ENCODE measurements at regions not wholly inside any gene's neighbourhood (a gene's known extent, or its start where the extent isn't known, plus 50 kb on each side); places are given as distances from the start of the nearest gene placed in this dataset.
A peak's percentile ranks its signal among the peaks of the same experiment; 100 is the strongest.

DNA sequence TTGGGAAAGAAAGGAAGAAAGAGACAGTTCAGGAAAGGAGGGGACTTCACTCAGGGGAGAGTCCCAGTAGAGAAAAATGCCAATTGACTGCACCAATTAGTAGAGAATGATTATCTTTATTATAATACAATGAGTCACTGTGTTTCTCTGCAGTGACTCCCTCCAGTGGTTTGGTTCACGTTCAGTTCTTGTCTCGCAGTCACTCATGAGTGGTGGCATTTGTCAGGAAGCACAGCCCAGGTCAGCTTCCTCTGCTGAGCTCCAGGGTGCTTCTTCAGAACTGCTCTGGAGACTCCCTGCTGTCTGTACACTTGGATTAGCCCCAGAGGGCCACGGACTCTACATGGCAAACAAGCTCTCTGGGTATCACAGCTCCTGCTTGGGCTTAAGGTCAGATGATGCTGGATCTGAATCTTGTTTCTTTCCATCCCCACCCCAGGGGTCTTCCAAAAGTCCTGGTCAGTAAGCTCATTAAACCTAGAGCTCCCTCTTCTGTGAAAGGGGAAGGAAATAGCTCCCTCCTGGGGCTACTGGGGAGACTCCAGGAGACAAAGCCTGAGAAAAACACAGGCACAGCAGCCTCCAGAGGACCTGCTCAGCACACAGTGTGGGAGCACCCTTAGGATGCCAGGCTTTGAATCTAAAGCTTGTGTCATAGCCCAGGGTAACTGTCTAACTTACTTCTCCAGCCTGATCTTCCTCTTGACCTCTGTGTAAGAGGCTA lies 619.0 kb downstream of the AJAP1 start:
- DNase-seq = no peak

DNA sequence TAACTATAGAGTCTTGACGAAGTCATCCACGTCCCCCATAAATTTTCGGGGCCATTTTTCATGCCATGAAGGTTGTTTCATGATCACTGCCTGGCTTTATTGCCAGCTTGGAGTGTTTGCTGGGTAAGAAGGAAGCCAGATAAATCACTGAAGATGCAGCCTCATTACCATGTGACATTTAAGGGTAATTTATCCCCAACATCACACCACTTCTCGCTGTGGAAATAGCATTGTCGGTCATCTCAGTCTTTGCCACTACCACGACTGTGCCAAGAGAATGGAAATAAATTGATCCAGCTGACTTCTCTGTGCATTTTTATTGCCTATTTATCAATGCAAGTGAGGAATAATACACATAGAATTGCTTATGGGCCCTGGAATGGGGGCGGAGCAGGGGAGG lies 617.9 kb downstream of the AJAP1 start:
- Histone ChIP-seq H3K9me3 (replicated peaks; ENCODE audit: control insufficient read depth, low read depth, low read length) (no peaks in the 10 kb centered on the region), H3K27me3 (ENCODE audit: control insufficient read depth, insufficient read depth, low read length) (peaks cover 15% of the 10 kb centered on the region), H3K27ac (ENCODE audit: low read length) (no peak overlapping the region), H3K4me3 (ENCODE audit: low read length) (no peak overlapping the region), H3K36me3 (ENCODE audit: control insufficient read depth, insufficient read depth, low read length) (no peaks in the 10 kb centered on the region), H3K4me1 (ENCODE audit: control insufficient read depth, insufficient read depth, low read length) (no peaks in the 10 kb centered on the region)
- no peak for DNase-seq
- WGBS (ENCODE audit: insufficient coverage) = 87% methylated on average over 5 of the region's 7 CpGs

More for the DNA sequence above, 619.0 kb downstream of the AJAP1 start:
- Histone ChIP-seq H3K27ac (ENCODE audit: low read length) (no peak overlapping the region), H3K36me3 (ENCODE audit: control insufficient read depth, insufficient read depth, low read length) (no peaks in the 10 kb centered on the region), H3K27me3 (ENCODE audit: control insufficient read depth, insufficient read depth, low read length) (peaks cover 13% of the 10 kb centered on the region), H3K4me3 (ENCODE audit: low read length) (no peak overlapping the region), H3K4me1 (ENCODE audit: control insufficient read depth, insufficient read depth, low read length) (no peaks in the 10 kb centered on the region), H3K9me3 (replicated peaks; ENCODE audit: control insufficient read depth, low read depth, low read length) (no peaks in the 10 kb centered on the region)
- 50% methylated on average over 2 of the region's 3 CpGs for WGBS (ENCODE audit: insufficient coverage)

DNA sequence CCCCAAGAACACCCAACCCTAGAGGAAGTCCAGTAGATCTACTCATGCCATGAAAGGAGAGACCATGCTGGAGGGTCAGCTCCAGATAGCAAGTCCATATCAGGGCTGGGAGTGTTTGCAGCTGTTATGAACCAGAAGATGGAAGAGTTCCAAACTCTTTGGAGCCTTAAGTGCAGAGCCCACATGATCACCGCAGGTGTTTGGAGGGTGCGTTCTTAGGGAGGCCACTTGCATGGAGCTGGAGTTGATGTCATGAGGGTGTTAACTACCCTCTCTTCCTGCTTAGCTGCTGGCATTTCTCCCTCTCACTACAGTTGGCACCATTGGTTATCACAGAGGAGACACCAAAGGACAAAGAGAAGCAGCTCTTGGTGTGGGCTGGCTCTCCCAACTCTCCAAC lies 616.9 kb downstream of the AJAP1 start:
- Histone ChIP-seq H3K4me3 (ENCODE audit: low read length) (no peak overlapping the region), H3K27ac (ENCODE audit: low read length) (no peak overlapping the region), H3K36me3 (ENCODE audit: control insufficient read depth, insufficient read depth, low read length) (no peaks in the 10 kb centered on the region), H3K9me3 (replicated peaks; ENCODE audit: control insufficient read depth, low read depth, low read length) (no peaks in the 10 kb centered on the region), H3K4me1 (ENCODE audit: control insufficient read depth, insufficient read depth, low read length) (no peaks in the 10 kb centered on the region), H3K27me3 (ENCODE audit: control insufficient read depth, insufficient read depth, low read length) (peaks cover 17% of the 10 kb centered on the region)
- DNase-seq = peak; percentile 20
- no CpG with 5 or more reads among the region's 2 CpGs for whole genome bisulfite sequencing (ENCODE audit: insufficient coverage)

DNA sequence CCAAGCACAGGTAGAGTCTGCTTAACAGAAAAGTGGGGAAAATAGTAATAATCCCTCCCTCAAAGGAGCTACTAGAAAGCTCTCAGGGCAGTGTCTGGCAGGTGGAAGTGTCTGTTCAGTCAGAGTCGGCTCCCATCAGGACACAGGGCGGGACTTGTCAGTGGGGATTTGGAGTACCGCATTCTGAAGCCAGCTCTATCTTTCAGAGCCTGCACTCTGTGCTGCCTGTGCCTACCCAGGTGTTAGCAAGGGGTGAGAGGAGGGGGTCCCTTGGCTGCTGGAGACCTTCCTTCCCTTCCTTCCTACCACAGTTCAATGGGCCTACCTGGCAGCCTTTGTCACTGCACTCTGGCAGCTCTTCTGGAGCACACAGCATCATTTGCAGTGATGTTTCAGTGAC lies 615.5 kb downstream of the AJAP1 start:
- WGBS (ENCODE audit: insufficient coverage) = 94% methylated on average over 3 of the region's 3 CpGs
- no peaks in the 10 kb centered on the region for H3K4me1 ChIP-seq (ENCODE audit: control insufficient read depth, insufficient read depth, low read length)
- no peak for DNase-seq
- no peaks in the 10 kb centered on the region for H3K9me3 ChIP-seq (replicated peaks; ENCODE audit: control insufficient read depth, low read depth, low read length)
- H3K4me3 ChIP-seq (ENCODE audit: low read length) = no peak overlapping the region
- H3K27me3 ChIP-seq (ENCODE audit: control insufficient read depth, insufficient read depth, low read length) = peaks cover 17% of the 10 kb centered on the region
- H3K36me3 ChIP-seq (ENCODE audit: control insufficient read depth, insufficient read depth, low read length) = no peaks in the 10 kb centered on the region
- no peak overlapping the region for H3K27ac ChIP-seq (ENCODE audit: low read length)

DNA sequence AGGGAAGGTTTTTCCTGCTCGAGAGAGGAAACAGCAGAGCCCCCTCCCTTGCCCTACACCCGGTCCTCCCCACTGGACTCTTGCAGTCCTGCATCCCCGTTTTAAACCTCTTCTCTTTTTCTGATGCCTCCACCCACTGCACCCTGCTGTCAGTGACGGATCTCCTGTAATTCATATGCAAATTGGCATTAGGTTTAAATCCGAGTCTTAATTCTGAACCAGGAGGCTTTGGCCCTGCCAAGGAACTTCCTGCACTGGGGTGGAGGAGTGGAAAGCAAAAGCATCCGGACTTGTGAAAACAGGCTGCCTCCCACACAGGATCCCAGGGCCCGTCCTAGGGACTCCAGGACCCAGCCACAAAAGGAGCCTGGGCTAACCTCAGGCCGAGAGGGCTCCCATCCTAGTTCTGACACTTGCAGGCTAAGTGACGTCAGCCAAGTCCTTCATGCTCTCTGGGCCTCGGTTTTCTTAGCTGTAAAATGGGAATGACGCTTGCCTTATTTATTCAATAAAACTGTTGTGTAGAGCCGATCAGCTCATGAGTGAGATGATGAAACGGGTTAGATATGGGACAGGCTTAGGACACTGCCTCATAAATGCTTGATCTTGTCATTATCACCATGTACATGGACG lies 613.3 kb downstream of the AJAP1 start:
- H3K36me3 ChIP-seq (ENCODE audit: control insufficient read depth, insufficient read depth, low read length) = no peaks in the 10 kb centered on the region
- no peaks in the 10 kb centered on the region for H3K4me1 ChIP-seq (ENCODE audit: control insufficient read depth, insufficient read depth, low read length)
- peaks cover 12% of the 10 kb centered on the region for H3K27me3 ChIP-seq (ENCODE audit: control insufficient read depth, insufficient read depth, low read length)
- no peak overlapping the region for H3K4me3 ChIP-seq (ENCODE audit: low read length)
- H3K27ac ChIP-seq (ENCODE audit: low read length) = no peak overlapping the region
- no peak for DNase-seq
- WGBS (ENCODE audit: insufficient coverage) = 44% methylated on average over 11 of the region's 14 CpGs
- H3K9me3 ChIP-seq (replicated peaks; ENCODE audit: control insufficient read depth, low read depth, low read length) = no peaks in the 10 kb centered on the region

DNA sequence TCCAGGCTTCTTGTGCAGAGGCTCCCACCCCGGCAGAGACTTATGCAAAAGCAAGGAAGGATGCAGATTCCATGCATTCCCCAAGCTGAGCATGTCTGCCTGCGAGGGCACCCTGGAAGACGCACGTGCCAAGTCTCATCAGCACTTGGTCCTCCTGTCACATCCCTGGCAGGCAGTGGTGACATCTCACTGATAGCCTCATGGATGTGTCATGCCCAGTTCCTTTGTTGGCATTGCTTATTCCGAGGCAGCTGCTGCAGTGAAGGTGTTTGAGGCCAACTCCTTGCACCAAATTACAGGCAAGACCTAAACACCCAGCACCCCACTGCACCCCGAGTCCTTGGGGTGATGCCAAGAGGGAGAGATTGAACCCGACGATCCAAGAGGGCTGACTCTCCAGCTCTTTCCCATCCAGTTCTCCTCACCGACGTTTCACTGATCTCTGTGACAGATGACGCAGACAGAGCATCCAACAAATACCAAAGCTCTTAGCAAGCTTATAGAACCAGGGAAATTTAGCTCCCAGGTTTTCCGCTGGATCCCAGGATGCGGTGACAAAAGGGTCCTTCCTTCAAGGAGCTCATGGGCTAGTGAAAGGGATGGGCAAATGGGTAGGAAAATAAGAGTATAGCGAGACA lies 611.1 kb downstream of the AJAP1 start:
- WGBS (ENCODE audit: insufficient coverage) = 75% methylated on average over 9 of the region's 14 CpGs
- Histone ChIP-seq H3K4me3 (ENCODE audit: low read length) (no peak overlapping the region), H3K27me3 (ENCODE audit: control insufficient read depth, insufficient read depth, low read length) (peaks cover 12% of the 10 kb centered on the region), H3K27ac (ENCODE audit: low read length) (no peak overlapping the region), H3K36me3 (ENCODE audit: control insufficient read depth, insufficient read depth, low read length) (no peaks in the 10 kb centered on the region), H3K4me1 (ENCODE audit: control insufficient read depth, insufficient read depth, low read length) (no peaks in the 10 kb centered on the region), H3K9me3 (replicated peaks; ENCODE audit: control insufficient read depth, low read depth, low read length) (no peaks in the 10 kb centered on the region)
- DNase-seq = no peak

DNA sequence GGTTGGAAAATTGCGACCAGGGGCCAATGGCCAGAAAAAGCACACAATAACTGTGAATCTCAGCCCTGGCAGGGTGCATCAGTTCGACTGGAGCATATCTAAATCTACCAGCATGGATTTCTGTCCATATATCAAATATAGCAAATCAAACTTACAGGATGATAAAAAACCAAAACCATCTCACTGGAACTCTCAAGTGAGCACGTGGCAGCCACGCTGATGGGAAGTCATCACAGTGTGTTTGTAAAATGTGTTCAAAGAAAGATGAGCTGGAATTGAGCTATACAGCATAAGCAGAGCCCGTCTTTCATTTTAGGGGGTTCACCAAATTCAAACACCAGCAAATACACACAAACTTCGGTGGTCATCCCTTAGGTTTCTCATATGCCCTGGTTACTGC lies 610.1 kb downstream of the AJAP1 start:
- Histone ChIP-seq H3K36me3 (ENCODE audit: control insufficient read depth, insufficient read depth, low read length) (no peaks in the 10 kb centered on the region), H3K27ac (ENCODE audit: low read length) (no peak overlapping the region), H3K4me1 (ENCODE audit: control insufficient read depth, insufficient read depth, low read length) (no peaks in the 10 kb centered on the region), H3K9me3 (replicated peaks; ENCODE audit: control insufficient read depth, low read depth, low read length) (no peaks in the 10 kb centered on the region), H3K4me3 (ENCODE audit: low read length) (no peak overlapping the region), H3K27me3 (ENCODE audit: control insufficient read depth, insufficient read depth, low read length) (peaks cover 12% of the 10 kb centered on the region)
- DNase-seq = no peak
- WGBS (ENCODE audit: insufficient coverage) = no CpG with 5 or more reads among the region's 6 CpGs

DNA sequence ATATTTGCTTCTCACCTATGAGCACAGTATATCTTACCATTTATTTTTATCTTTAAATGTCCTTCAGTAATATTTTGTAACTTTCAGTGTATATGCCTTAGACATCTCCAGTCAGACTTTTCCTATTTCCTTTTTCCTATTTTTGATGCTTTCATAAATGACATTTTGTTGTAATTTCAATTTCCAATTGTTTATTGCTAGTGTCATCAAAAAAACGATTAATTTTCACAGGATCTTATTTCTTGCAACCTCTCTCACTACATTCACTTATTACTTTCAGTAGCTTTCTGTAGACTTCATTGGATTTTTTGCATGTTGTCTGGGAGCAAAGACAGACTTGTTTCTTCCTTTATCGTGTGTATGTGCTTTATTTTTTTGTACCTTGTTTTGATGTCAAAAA lies 602.4 kb downstream of the AJAP1 start:
- H3K27ac ChIP-seq (ENCODE audit: low read length) = no peak overlapping the region
- H3K4me3 ChIP-seq (ENCODE audit: low read length) = no peak overlapping the region
- no peak for DNase-seq
- no peaks in the 10 kb centered on the region for H3K27me3 ChIP-seq (ENCODE audit: control insufficient read depth, insufficient read depth, low read length)
- no peaks in the 10 kb centered on the region for H3K36me3 ChIP-seq (ENCODE audit: control insufficient read depth, insufficient read depth, low read length)
- H3K4me1 ChIP-seq (ENCODE audit: control insufficient read depth, insufficient read depth, low read length) = no peaks in the 10 kb centered on the region
- WGBS (ENCODE audit: insufficient coverage) = no CpG with 5 or more reads among the region's 2 CpGs
- H3K9me3 ChIP-seq (replicated peaks; ENCODE audit: control insufficient read depth, low read depth, low read length) = no peaks in the 10 kb centered on the region

DNA sequence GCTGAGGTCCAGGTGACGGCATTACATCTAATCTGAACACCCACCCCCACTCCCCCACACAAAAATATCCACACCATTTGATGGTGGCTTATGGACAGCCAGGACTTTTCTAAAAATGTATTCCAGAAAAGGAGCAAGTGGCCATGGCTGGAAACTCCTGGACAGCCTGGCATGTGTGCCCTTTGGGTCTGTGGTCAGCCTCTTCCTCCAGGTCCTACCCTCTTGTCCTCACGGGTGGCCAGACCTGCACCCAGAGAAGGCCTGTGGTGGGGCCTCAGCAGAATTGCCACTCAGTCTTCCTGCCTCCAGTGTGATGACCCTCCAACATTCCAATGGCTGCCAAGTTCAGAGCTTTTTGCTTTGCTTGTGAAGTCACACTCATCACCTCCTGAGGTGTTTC lies 600.6 kb downstream of the AJAP1 start:
- Histone ChIP-seq H3K27me3 (ENCODE audit: control insufficient read depth, insufficient read depth, low read length) (no peaks in the 10 kb centered on the region), H3K36me3 (ENCODE audit: control insufficient read depth, insufficient read depth, low read length) (no peaks in the 10 kb centered on the region), H3K4me1 (ENCODE audit: control insufficient read depth, insufficient read depth, low read length) (no peaks in the 10 kb centered on the region), H3K4me3 (ENCODE audit: low read length) (no peak overlapping the region), H3K27ac (ENCODE audit: low read length) (no peak overlapping the region), H3K9me3 (replicated peaks; ENCODE audit: control insufficient read depth, low read depth, low read length) (no peaks in the 10 kb centered on the region)
- no peak for DNase-seq
- WGBS (ENCODE audit: insufficient coverage) = 69% methylated on average over 2 of the region's 2 CpGs

DNA sequence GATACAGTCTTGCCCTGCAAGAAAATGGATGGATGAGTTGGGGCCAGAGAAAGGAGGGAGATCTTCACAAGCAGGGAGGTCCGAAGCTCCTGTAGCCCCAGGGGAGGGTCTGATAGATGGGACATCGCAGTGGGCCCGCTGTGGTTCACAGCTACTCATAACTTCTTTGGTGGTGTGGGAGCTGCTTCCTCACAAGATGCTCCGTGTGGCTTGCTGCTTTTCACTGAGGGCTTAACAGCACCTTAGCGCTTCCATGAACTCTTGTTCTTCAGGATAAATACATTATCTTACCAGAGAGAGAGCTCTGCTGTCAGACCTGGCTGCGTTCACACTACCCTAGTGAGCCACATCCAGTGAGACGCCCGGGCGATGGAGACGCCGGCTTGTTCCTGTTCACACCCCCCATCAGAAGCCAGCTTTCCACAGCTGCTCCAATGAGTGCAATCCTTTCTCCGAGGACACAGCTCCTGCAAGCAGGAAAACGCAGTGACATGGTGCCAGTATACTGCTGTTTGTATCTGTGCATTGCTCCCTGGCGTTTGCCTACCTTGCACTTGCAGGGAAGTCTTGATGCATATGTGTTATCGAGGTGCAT lies 599.8 kb downstream of the AJAP1 start:
- Histone ChIP-seq H3K27me3 (ENCODE audit: control insufficient read depth, insufficient read depth, low read length) (peaks cover under 1% of the 10 kb centered on the region), H3K4me3 (ENCODE audit: low read length) (no peak overlapping the region), H3K9me3 (replicated peaks; ENCODE audit: control insufficient read depth, low read depth, low read length) (no peaks in the 10 kb centered on the region), H3K36me3 (ENCODE audit: control insufficient read depth, insufficient read depth, low read length) (no peaks in the 10 kb centered on the region), H3K4me1 (ENCODE audit: control insufficient read depth, insufficient read depth, low read length) (no peaks in the 10 kb centered on the region), H3K27ac (ENCODE audit: low read length) (no peak overlapping the region)
- 78% methylated on average over 14 of the region's 15 CpGs for WGBS (ENCODE audit: insufficient coverage)
- DNase-seq = no peak
